K562 (cell line): ENCODE measurements at regions not wholly inside any gene's neighbourhood (a gene's known extent, or its start where the extent isn't known, plus 50 kb on each side); places are given as distances from the start of the nearest gene placed in this dataset.

Experiments
- ARNT ChIP-seq, 2 experiments: fragments of 450-650 bp; IDR thresholded peaks; 2 replicates each; pipeline ENCODE4 v1.6.1; 2016; ENCODE audit warnings: mild to moderate bottlenecking in 1 of 2
- ZNF24 ChIP-seq: fragments of 450-650 bp; IDR thresholded peaks from 2 replicates; pipeline ENCODE4 v1.6.1; 2016
- ZNF318 ChIP-seq, 2 experiments: fragments of 450-650 bp; IDR thresholded peaks; 2 replicates each; pipeline ENCODE4 v1.6.1; 2016; ENCODE audit warnings: mild to moderate bottlenecking in 2 of 2, borderline replicate concordance in 1 of 2, low read depth in 1 of 2, moderate library complexity in 1 of 2
- ZNF79 ChIP-seq: fragments of 250-450 bp; sonication (Bioruptor Pico); IDR thresholded peaks from 2 replicates; pipeline ENCODE4 v1.4.0; 2020; ENCODE audit warnings: low read depth, mild to moderate bottlenecking, moderate library complexity

GRCh38 chr1:103326595-103326994, 198.9 kb upstream of the RNPC3 start (continued):
- TF ChIP-seq ZNF318 (IDR thresholded peaks at IDR 0.05; ENCODE audit: borderline replicate concordance in 1 of 2, low read depth in 1 of 2): no peak
- TF ChIP-seq ARNT (IDR thresholded peaks at IDR 0.05): no peak
- TF ChIP-seq ZNF24: no peak
- TF ChIP-seq ZNF79 (CRISPR knock-in tag): no peak
